ENCODE measurements at regions not wholly inside any gene's neighbourhood (a gene's known extent, or its start where the extent isn't known, plus 50 kb on each side); places are given as distances from the start of the nearest gene placed in this dataset.

DNA sequence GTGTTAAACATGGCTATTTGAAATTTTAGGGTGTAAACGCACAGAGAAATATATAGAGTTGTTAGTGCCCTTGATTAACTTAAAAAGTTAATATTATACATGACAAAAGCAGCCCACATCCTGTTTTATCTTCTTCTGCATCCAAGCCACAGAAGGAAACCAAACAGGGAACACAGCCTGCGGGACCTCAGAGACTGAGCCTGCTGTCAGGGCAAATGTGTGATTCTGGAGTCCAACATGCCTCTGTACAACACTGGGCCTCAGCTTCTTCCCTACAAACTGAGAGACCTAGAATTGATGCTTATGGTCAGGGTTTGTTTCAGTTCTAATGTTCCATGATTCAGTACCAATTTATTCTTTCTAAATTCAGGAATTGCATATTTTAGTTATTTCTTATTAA, 404.7 kb downstream of the FBXO15 start:
- no peak for DNase-seq (ENCODE audit: low read depth in 1 of 2, low spot score in 1 of 2)

DNA sequence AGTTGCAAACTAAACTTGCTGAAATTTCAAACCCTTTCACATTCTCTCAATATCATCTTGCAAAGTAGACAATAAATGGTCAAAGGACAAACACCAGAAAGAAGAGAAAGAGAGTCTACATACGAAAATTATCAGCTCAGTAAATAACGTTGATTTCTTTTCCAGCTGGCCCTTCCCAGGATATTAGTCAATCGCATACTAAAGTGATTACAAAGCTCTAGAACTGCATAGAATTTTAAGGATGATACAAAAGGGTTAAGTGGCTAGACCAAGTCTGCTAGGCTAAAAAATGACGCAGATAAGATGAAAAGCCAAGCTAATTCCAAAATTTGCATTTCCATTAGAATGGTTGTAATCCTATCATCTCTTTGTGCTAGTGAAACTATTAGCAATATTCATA, 405.7 kb downstream of the FBXO15 start:
- DNase-seq (ENCODE audit: low read depth in 1 of 2, low spot score in 1 of 2) = no peak

DNA sequence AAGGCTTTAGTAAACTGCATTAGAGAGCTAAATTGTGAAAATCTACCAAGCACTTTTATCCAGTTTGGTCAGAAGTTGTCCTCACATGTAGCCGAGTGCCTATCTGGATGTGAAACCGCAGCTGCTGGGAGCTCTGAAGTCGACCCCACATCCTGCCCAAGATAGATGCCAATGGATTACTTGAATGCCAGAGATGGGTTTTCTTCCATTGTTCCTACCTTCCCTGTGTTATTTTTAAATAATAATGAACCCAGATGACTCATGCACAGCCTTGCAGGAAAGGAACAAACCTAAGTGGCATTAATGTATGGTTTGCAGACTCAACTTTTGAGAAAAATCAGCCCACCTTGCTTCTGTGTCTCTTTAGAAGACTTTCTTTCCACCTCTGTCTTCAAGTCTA, 408.5 kb downstream of the FBXO15 start:
- DNase-seq (ENCODE audit: low read depth in 1 of 2, low spot score in 1 of 2) = no peak

- DNase-seq (ENCODE audit: low read depth in 1 of 2, low spot score in 1 of 2) = no peak
Observed at GRCh38 chr18:73737990-73738389, 409.6 kb downstream of the FBXO15 start.

DNA sequence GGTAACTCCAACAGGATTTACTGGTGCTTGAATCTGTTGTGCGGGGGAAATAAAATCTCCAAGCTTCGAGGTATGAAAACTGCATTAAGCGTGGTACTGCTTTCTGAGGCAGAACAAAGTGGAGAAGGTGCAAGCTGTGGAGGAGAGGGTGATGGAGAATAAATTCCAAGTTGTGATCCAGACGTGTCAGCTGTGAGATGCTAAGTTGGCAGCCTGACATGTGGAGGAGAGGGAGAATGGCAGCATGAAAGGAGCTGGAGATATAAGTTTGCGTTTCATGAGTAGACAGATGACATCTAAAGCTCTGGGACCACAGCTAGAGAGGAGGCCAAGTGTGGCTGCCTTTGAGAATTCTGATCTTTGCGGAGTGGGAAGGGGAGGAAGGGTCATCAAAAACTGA, 411.8 kb downstream of the FBXO15 start:
- DNase-seq (ENCODE audit: low read depth in 1 of 2, low spot score in 1 of 2) = no peak

GRCh38 chr18:73733806-73734314, 413.8 kb downstream of the FBXO15 start:
- no peak for DNase-seq (ENCODE audit: low read depth in 1 of 2, low spot score in 1 of 2)

GRCh38 chr18:73733376-73733775, 414.3 kb downstream of the FBXO15 start:
- no peak for DNase-seq (ENCODE audit: low read depth in 1 of 2, low spot score in 1 of 2)

- no peak for DNase-seq (ENCODE audit: low read depth in 1 of 2, low spot score in 1 of 2)
Observed at GRCh38 chr18:73728657-73729056, 419.0 kb downstream of the FBXO15 start.

GRCh38 chr18:73724958-73725357, 422.7 kb downstream of the FBXO15 start:
- DNase-seq (ENCODE audit: low read depth in 1 of 2, low spot score in 1 of 2) = no peak

- no peak for DNase-seq (ENCODE audit: low read depth in 1 of 2, low spot score in 1 of 2)
Observed at GRCh38 chr18:73719611-73720010, 428.0 kb downstream of the FBXO15 start.

DNA sequence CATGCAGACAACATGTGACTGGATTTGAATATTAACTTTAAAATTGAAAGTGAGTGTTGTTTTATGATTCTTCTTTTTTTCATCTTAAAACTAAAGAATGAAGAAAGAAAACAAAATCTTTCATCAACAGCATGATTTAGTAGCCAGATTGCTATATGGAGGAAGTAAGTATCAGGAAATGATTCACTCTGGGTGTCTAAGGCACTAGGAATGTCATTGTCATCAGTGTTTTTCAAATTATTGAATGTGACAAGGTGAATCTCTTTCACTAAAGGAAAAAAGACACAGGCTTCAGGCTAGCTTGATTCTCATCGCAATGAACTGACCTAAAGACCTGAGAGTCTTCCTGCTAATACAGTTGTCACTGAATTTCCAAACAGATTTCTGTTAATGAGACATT, 430.1 kb downstream of the FBXO15 start:
- no peak for DNase-seq (ENCODE audit: low read depth in 1 of 2, low spot score in 1 of 2)

DNA sequence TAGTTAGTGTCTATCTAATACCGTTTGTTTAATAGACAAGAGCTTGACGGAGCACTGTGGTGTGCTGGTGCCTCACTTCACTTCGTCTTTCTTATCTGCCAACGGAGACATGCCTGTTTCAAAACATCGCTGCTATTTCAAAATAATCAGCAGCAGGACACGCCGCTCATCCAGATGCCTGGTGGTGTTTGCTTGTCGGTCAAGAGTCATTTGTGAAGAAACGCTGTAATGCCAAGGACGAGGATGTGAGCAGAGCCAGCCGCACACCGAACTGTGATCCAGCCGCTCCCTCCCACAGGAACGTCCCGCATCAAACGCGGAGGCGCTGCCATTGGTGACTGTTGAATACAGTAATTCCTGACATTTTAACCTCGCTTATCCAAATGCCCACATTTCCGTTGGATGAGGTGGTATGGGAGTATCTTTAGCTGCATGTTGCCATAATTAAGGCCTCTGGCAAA, 432.4 kb downstream of the FBXO15 start:
- DNase-seq (ENCODE audit: low read depth in 1 of 2, low spot score in 1 of 2) = no peak

- no peak for DNase-seq (ENCODE audit: low read depth in 1 of 2, low spot score in 1 of 2)
Observed at GRCh38 chr18:73714466-73714865, 433.2 kb downstream of the FBXO15 start.

DNA sequence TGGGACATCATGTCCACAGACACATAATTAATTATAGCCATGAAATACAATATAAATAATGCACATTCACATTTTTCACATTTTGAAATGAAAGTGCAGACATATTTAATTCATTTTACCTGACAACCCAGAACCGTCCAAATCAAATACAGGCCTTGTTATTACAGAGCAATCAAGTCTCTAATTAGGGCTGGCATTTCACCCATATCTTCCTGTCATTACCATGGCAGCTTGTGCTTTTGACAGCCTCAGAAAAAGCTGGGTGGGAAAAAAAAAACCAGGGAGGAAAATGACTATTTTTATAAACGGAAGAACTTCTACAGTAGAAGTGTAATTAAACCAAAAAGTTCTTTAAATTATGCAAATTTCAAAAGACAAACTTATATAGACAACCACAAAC, 436.4 kb downstream of the FBXO15 start:
- no peak for DNase-seq (ENCODE audit: low read depth in 1 of 2, low spot score in 1 of 2)

GRCh38 chr18:73708591-73708990, 439.0 kb downstream of the FBXO15 start:
- no peak for DNase-seq (ENCODE audit: low read depth in 1 of 2, low spot score in 1 of 2)

GRCh38 chr18:73707035-73707434, 440.6 kb downstream of the FBXO15 start:
- no peak for DNase-seq (ENCODE audit: low read depth in 1 of 2, low spot score in 1 of 2)

DNA sequence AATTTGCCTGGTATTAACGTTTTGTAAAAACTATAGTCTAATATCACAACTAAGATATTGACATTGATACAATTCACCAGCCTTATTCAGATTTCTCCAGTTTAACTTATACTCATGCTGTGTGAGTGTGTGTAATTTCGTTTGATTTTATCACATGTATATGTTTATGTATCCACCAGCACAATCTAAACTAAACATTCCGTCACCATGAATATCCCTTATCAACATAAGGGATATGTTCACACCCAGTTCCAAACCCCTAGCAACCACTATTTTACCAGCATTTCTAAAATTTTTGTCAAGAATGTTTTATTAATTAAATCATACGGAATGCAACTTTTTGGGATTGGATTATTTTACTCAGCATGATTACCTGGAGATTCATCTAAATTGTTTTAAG, 450.3 kb downstream of the FBXO15 start:
- no peak for DNase-seq (ENCODE audit: low read depth in 1 of 2, low spot score in 1 of 2)

- DNase-seq (ENCODE audit: low read depth in 1 of 2, low spot score in 1 of 2) = no peak
Observed at GRCh38 chr18:73696698-73697097, 450.9 kb downstream of the FBXO15 start.

- no peak for DNase-seq (ENCODE audit: low read depth in 1 of 2, low spot score in 1 of 2)
Observed at GRCh38 chr18:73696171-73696570, 451.5 kb downstream of the FBXO15 start.

- no peak for DNase-seq (ENCODE audit: low read depth in 1 of 2, low spot score in 1 of 2)
Observed at GRCh38 chr18:73693091-73693490, 454.5 kb downstream of the FBXO15 start.

GRCh38 chr18:73691624-73692023, 456.0 kb downstream of the FBXO15 start:
- DNase-seq (ENCODE audit: low read depth in 1 of 2, low spot score in 1 of 2) = no peak

DNA sequence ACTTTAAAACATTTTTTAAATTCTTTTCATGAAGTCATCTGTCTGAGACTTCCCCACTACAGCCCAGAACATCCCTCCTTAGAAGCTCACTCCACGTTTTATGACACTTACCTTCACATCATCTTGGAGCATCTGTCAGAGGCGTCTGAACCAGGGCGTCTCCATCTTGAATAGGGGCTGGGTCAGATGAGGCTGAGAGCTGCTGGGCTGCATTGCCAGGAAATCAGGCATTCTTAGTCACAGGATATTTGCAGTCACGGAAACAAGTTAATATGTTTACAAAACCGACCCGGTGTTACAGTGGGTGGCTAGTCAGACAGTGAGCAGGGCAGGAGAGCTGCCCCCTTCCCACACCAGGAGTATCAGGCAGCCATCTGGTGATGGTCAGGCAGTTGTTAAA, 456.5 kb downstream of the FBXO15 start:
- DNase-seq (ENCODE audit: low read depth in 1 of 2, low spot score in 1 of 2) = no peak

DNA sequence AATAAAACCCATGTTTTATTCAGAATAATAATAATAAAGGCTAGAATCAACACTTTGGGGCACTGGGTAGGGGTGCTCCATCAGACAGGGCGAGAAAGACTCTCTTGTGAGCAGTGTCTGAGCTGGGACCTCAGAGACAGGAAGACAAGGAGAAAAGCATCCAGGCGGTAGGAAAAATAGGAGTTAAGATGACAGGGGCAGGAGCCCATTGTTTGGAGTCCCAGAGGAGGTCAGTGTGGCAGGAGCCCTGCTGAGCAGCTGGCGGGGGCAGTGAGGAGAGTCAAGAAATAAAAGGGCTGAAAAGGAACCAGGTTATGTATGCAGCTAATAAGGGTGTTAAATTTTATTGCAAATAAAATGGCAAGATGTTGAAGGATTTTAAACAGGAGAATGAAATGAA, 457.4 kb downstream of the FBXO15 start:
- no peak for DNase-seq (ENCODE audit: low read depth in 1 of 2, low spot score in 1 of 2)
